Heart left ventricle (tissue), 16 donors: ENCODE measurements at regions not wholly inside any gene's neighbourhood (a gene's known extent, or its start where the extent isn't known, plus 50 kb on each side); places are given as distances from the start of the nearest gene placed in this dataset.
"Not testable (repeated sequence)": the region's sequence is repeated elsewhere in the genome, so short reads cannot be mapped to it uniquely, and the experiment has no call there.

Source experiments
- ATAC-seq, 4 donors: fragments of 200-7000 bp; cut with Tn5 transposase; one replicate each; pipeline ENCODE4 v1.9.1; 2020 to 2022; ENCODE audit warnings: moderate library complexity in 4 of 4, mild to moderate bottlenecking in 3 of 4, moderate number of reproducible peaks in 1 of 4
- DNase-seq, 5 donors: peaks; one replicate each; pipeline ENCODE4 v3.0.0-alpha.2; 2020
- H3K27ac ChIP-seq, 12 donors: fragments of 200-600 bp; sonication (generic) in 4 of 12; one replicate each; pipeline versions ENCODE4 v1.5.0 to v1.8.0; 2016 to 2022; ENCODE audit warnings: mild to moderate bottlenecking in 2 of 12
- H3K27me3 ChIP-seq, 9 donors: fragments of 200-600 bp; sonication (generic) in 2 of 9; one replicate each; pipeline versions ENCODE4 v1.5.1 to v1.8.0; 2016 to 2022; ENCODE audit warnings: mild to moderate bottlenecking in 3 of 9
- H3K36me3 ChIP-seq, 9 donors: fragments of 200-600 bp; sonication (generic) in 2 of 9; one replicate each; pipeline versions ENCODE4 v1.5.0 to v1.8.0; 2018 to 2022; ENCODE audit warnings: mild to moderate bottlenecking in 2 of 9
- H3K4me1 ChIP-seq, 12 donors: fragments of 200-600 bp; sonication (generic) in 4 of 12; one replicate each; pipeline versions ENCODE4 v1.5.0 to v1.8.0; 2016 to 2022; ENCODE audit warnings: mild to moderate bottlenecking in 3 of 12
- H3K4me3 ChIP-seq, 12 donors: fragments of 200-600 bp; sonication (generic) in 4 of 12; one replicate each; pipeline versions ENCODE4 v1.5.0 to v1.8.0; 2017 to 2022; ENCODE audit warnings: mild to moderate bottlenecking in 9 of 12, moderate library complexity in 4 of 12
- H3K9me3 ChIP-seq, 12 donors: fragments of 200-600 bp; sonication (generic) in 4 of 12; one replicate each; pipeline versions ENCODE4 v1.5.0 to v1.8.0; 2016 to 2022; ENCODE audit warnings: mild to moderate bottlenecking in 1 of 12
- CTCF ChIP-seq, 12 donors: fragments of 200-600 bp; sonication (generic) in 4 of 12; IDR thresholded peaks; one replicate each; pipeline versions ENCODE4 v1.5.0 to v1.8.0; 2018 to 2022; ENCODE audit warnings: antibody characterized with exemption in 12 of 12, mild to moderate bottlenecking in 5 of 12
- POLR2A ChIP-seq, 2 donors: fragments of 450-650 bp; IDR thresholded peaks; one replicate each; pipeline ENCODE4 v1.6.1; 2017; ENCODE audit warnings: antibody characterized with exemption in 2 of 2, mild to moderate bottlenecking in 2 of 2, moderate library complexity in 2 of 2
- WGBS, 4 donors: extraction: QIAGEN DNeasy Blood & Tissue Kit in 2 of 4; methylation state at CpG; one replicate each; pipeline versions ENCODE4 v1.1.5 to v1.1.7; 2013 to 2018; 5-methylcytosine and 5-hydroxymethylcytosine counted together
- intact Hi-C, 10 donors: fragments of 100-400 bp; cut with DNase I; formaldehyde crosslinking; loops; one replicate each; pipeline versions ENCODE4 v1.11.1 to v1.14.2; 2022
- donor health status: ischemic (EF 13 %, LVEDD 7.1; RV severe dilation, severe dysfunction).
- donor health status: healthy with polysubstance abuse.
- donor health status: DM: no; HTN: yes; CAD: no.
- donor health status: DM: no; HTN: no; CAD: no.
- donor health status: ischemic (EF 25% LVEDD 6.9; RV normal size, moderate dysfunction).
- donor health status: ischemic (EF 25% LVEDD 5.7; RV mildly dilated, moderate dysfunction).
- donor health status: healthy.
- donor health status: DM: yes; HTN: yes; CAD: no.
- donor health status: ischemic (EF 35%, LVEDD 5.7; RV mildly dilated, moderate dysfunction).
- donor health status: nonischemic (EF 11% LVEDD 7.7; RV severe dilation, severe dysfunction).
- donor health status: DM: yes; HTN: yes; CAD: no.
- donor health status: PGD.
- donor health status: ischemic (EF 29% LVEDD 5.4; RV normal size, mild dysfunction).
- donor health status: nonischemic (EF 23%, LVEDD 6.1; RV moderate dilation, normal function).

GRCh38 chr9:110130791-110131416 lies 77.1 kb downstream of the C9orf152 start:
- 84 to 89% (median 86%) methylated on average over 6 of the region's 6 CpGs for WGBS, 4 donors
- peak overlapping the region in 7 of 12 donors; percentile 0 to 91 (median 27) for H3K27ac ChIP-seq
- intact Hi-C loops, result no loop called here
- no peaks in the 10 kb centered on the region for H3K27me3 ChIP-seq
- TF ChIP-seq POLR2A (IDR thresholded peaks at IDR 0.05) (no peak), CTCF (IDR thresholded peaks at IDR 0.05) (no peak)
- DNase-seq, result no peak
- no peak for ATAC-seq
- H3K9me3 ChIP-seq, result no peaks in the 10 kb centered on the region
- no peak overlapping the region for H3K4me3 ChIP-seq
- peaks cover 16 to 94% (median 85%) of the 10 kb centered on the region in 12 donors for H3K4me1 ChIP-seq
- peaks cover 0 to under 1% (median 0%) of the 10 kb centered on the region in 9 donors for H3K36me3 ChIP-seq

- H3K4me1 ChIP-seq, result peaks cover 13 to 94% (median 85%) of the 10 kb centered on the region in 12 donors
- ATAC-seq (no peak), DNase-seq (no peak)
- 65 to 81% (median 72%) methylated on average over 2 of the region's 2 CpGs for WGBS, 4 donors
- TF ChIP-seq CTCF (IDR thresholded peaks at IDR 0.05) (no peak), POLR2A (IDR thresholded peaks at IDR 0.05) (no peak)
- no peak overlapping the region for H3K27ac ChIP-seq
- H3K36me3 ChIP-seq, result peaks cover 0 to 7% (median 4%) of the 10 kb centered on the region in 9 donors
- H3K27me3 ChIP-seq, result no peaks in the 10 kb centered on the region
- intact Hi-C loops, result no loop called here
- no peaks in the 10 kb centered on the region for H3K9me3 ChIP-seq
- no peak overlapping the region for H3K4me3 ChIP-seq
Measured at GRCh38 chr9:110131499-110131898, 76.5 kb downstream of the C9orf152 start.

GRCh38 chr9:110132531-110132930 lies 75.4 kb downstream of the C9orf152 start:
- ATAC-seq, intact Hi-C loops, H3K27me3 ChIP-seq, H3K4me3 ChIP-seq, H3K9me3 ChIP-seq, DNase-seq: not testable (repeated sequence)
- Histone ChIP-seq H3K4me1 (peaks cover 13 to 94% (median 83%) of the 10 kb centered on the region in 12 donors), H3K36me3 (peaks cover 0 to 17% (median 14%) of the 10 kb centered on the region in 9 donors), H3K27ac (peak overlapping the region in 6 of 12 donors; percentile 8 to 58 (median 32))
- 86 to 95% (median 94%) methylated on average over 3 of the region's 3 CpGs for WGBS, 4 donors

GRCh38 chr9:110133059-110133458 lies 74.9 kb downstream of the C9orf152 start:
- no peak overlapping the region for H3K4me3 ChIP-seq
- peaks cover 11 to 94% (median 83%) of the 10 kb centered on the region in 12 donors for H3K4me1 ChIP-seq
- WGBS, 4 donors, result 51 to 52% (median 52%) methylated on average over 3 of the region's 3 CpGs
- TF ChIP-seq CTCF (IDR thresholded peaks at IDR 0.05) (no peak), POLR2A (IDR thresholded peaks at IDR 0.05) (no peak)
- H3K27me3 ChIP-seq, result no peaks in the 10 kb centered on the region
- H3K36me3 ChIP-seq, result peaks cover 0 to 22% (median 19%) of the 10 kb centered on the region in 9 donors
- no peaks in the 10 kb centered on the region for H3K9me3 ChIP-seq
- DNase-seq (no peak), ATAC-seq (no peak)
- intact Hi-C loops, result no loop called here
- H3K27ac ChIP-seq, result peak overlapping the region in 4 of 12 donors; percentile 8 to 58 (median 34)
